ENCODE measurements at regions not wholly inside any gene's neighbourhood (a gene's known extent, or its start where the extent isn't known, plus 50 kb on each side); places are given as distances from the start of the nearest gene placed in this dataset.

GRCh38 chr7:9017286-9017685 is 583.9 kb downstream of the NXPH1 start:
- TF ChIP-seq CTCF (conservative IDR thresholded peaks at IDR 0.05) (no peak), EZH2 (IDR thresholded peaks at IDR 0.05; ENCODE audit: low read depth) (no peak)
